NB4 (cell line): ENCODE measurements at regions not wholly inside any gene's neighbourhood (a gene's known extent, or its start where the extent isn't known, plus 50 kb on each side); places are given as distances from the start of the nearest gene placed in this dataset.

Source experiments
- MYC ChIP-seq: IDR thresholded peaks from 2 replicates; pipeline ENCODE4 v1.6.1; 2011; ENCODE audit warnings: low read depth, low read length
- POLR2A ChIP-seq: IDR thresholded peaks from 2 replicates; pipeline ENCODE4 v1.6.1; 2011; ENCODE audit warnings: mild to moderate bottlenecking; ENCODE audit not compliant: insufficient read length; ENCODE audit errors: extremely low read depth
- TF ChIP-seq, protein P1 (sequence below): IDR thresholded peaks from 2 replicates; pipeline ENCODE4 v1.6.1; 2011; ENCODE audit warnings: low read depth, low read length
- TF ChIP-seq, protein P2 (sequence below): IDR thresholded peaks from one replicate; pipeline ENCODE4 v1.5.1; 2012; ENCODE audit warnings: low read depth, low read length

DNA sequence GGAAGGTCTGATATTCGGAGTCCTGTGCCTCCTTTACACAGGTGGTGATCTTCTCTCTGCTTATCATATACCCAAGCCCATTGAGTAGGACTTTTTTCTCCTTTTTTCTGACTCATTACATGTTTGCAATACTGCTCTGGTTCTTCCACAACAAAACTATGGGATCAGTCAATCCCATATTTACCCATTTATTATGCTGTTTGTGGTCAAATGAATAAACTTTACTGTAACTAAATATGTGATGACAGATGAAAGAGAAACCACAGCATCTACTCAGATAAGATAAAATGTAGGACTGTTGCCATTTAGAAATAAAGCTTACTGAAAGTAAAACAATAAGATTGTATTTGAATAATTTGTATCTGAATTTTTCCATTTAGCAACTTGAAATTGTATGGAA is 958.7 kb upstream of the FAT3 start:
- TF ChIP-seq, protein P1, sequence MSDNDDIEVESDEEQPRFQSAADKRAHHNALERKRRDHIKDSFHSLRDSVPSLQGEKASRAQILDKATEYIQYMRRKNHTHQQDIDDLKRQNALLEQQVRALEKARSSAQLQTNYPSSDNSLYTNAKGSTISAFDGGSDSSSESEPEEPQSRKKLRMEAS = no peak
- TF ChIP-seq, protein P2, sequence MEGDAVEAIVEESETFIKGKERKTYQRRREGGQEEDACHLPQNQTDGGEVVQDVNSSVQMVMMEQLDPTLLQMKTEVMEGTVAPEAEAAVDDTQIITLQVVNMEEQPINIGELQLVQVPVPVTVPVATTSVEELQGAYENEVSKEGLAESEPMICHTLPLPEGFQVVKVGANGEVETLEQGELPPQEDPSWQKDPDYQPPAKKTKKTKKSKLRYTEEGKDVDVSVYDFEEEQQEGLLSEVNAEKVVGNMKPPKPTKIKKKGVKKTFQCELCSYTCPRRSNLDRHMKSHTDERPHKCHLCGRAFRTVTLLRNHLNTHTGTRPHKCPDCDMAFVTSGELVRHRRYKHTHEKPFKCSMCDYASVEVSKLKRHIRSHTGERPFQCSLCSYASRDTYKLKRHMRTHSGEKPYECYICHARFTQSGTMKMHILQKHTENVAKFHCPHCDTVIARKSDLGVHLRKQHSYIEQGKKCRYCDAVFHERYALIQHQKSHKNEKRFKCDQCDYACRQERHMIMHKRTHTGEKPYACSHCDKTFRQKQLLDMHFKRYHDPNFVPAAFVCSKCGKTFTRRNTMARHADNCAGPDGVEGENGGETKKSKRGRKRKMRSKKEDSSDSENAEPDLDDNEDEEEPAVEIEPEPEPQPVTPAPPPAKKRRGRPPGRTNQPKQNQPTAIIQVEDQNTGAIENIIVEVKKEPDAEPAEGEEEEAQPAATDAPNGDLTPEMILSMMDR = no peak
- TF ChIP-seq POLR2A (no peak), MYC (no peak)
